ENCODE measurements at regions not wholly inside any gene's neighbourhood (a gene's known extent, or its start where the extent isn't known, plus 50 kb on each side); places are given as distances from the start of the nearest gene placed in this dataset.

DNA sequence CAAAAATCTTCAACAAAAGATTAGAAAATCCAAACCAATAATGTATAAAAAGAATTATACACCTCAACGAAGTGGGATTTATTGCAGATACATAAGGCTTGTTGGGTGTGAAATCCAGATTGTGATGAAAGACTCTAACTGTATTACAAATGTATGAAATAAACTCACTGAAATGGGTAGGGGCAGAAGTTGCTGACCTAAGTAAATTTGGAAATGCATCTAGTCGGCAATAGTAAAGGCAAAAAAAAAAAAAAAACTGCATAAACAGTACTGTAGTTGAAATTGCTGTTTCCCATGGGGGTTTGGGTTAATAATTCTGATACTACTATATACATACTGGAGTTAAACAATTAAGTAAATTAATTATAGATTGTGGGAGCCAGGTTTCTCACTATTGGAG, 130.7 kb upstream of the MAGEB18 start:
- no peak overlapping the region for H3K56ac ChIP-seq (replicated peaks; ENCODE audit: insufficient read length, low read depth, low read length)

More for the DNA sequence above, 130.7 kb upstream of the MAGEB18 start:
- FAIRE-seq (no peak), DNase-seq (ENCODE audit: low read depth in 1 of 2, low spot score in 2 of 2) (no peak)
- Histone ChIP-seq H3K4me3 (ENCODE audit: extremely low read depth in 1 of 4, insufficient read depth in 2 of 4, low read depth in 3 of 4, low read length in 4 of 4) (no peak overlapping the region), H4K8ac (ENCODE audit: extremely low read depth, insufficient read depth, low read length) (no peak overlapping the region), H4K91ac (replicated peaks; ENCODE audit: insufficient read length, low read length) (no peak overlapping the region), H3K23me2 (ENCODE audit: low read depth, low read length) (no peaks in the 10 kb centered on the region), H3K9me3 (ENCODE audit: insufficient read depth in 2 of 2, low read depth in 1 of 2, low read length in 1 of 2) (no peaks in the 10 kb centered on the region), H3K4ac (replicated peaks; ENCODE audit: insufficient read length, low read depth, low read length) (no peak overlapping the region), H2BK20ac (ENCODE audit: low read length) (no peak overlapping the region), H3K27ac (ENCODE audit: low read depth, low read length) (no peak overlapping the region), H4K20me1 (replicated peaks in 1 of 2; ENCODE audit: control insufficient read depth in 1 of 2, insufficient read depth in 2 of 2, low read length in 2 of 2) (no peaks in the 10 kb centered on the region), H2BK5ac (ENCODE audit: low read depth, low read length) (no peak overlapping the region), H3K14ac (ENCODE audit: insufficient read length) (no peak overlapping the region), H3K4me2 (ENCODE audit: insufficient read depth in 1 of 2, low read depth in 2 of 2, low read length in 2 of 2) (no peak overlapping the region), H3K79me1 (ENCODE audit: low read depth, low read length) (no peaks in the 10 kb centered on the region), H3K18ac (ENCODE audit: extremely low read depth, low read length) (no peak overlapping the region), H4K5ac (ENCODE audit: insufficient read length, low read depth, low read length) (no peak overlapping the region), H2BK120ac (replicated peaks; ENCODE audit: low read depth, low read length) (no peak overlapping the region), H2BK12ac (ENCODE audit: low read depth, low read length) (no peak overlapping the region), H3K4me1 (replicated peaks in 1 of 4; ENCODE audit: control insufficient read depth in 3 of 4, insufficient read depth in 4 of 4, low read length in 3 of 4) (no peaks in the 10 kb centered on the region), H3K79me2 (ENCODE audit: control insufficient read depth in 1 of 2, insufficient read depth in 2 of 2, low read length in 2 of 2) (no peaks in the 10 kb centered on the region), H3K9ac (replicated peaks in 1 of 4; ENCODE audit: extremely low read depth in 1 of 4, low read depth in 3 of 4, low read length in 3 of 4) (no peak overlapping the region), H3K23ac (ENCODE audit: insufficient read length) (no peak overlapping the region), H2AK5ac (ENCODE audit: low read depth, low read length) (no peak overlapping the region), H3K27me3 (replicated peaks in 1 of 4; ENCODE audit: control insufficient read depth in 3 of 4, extremely low read depth in 1 of 4, insufficient read depth in 3 of 4, low read length in 3 of 4) (no peaks in the 10 kb centered on the region), H2BK15ac (ENCODE audit: low read length) (no peak overlapping the region), H3K36me3 (ENCODE audit: control insufficient read depth in 2 of 4, insufficient read depth in 4 of 4, low read length in 3 of 4) (no peaks in the 10 kb centered on the region), H2AFZ (ENCODE audit: low read length) (no peak overlapping the region)
- ChIA-PET POLR2A (ENCODE audit: partially characterized antibody) (no interaction called here), CTCF (ENCODE audit: partially characterized antibody) (no interaction called here)
- 100% methylated on average over 1 of the region's 2 CpGs; no CpG with 5 or more reads in 1 of the 2 experiments for WGBS, 2 experiments (ENCODE audit: extremely low coverage in 1 of 2, insufficient coverage in 1 of 2, insufficient read length in 1 of 2, insufficient replicate concordance in 2 of 2, low coverage in 1 of 2, low lambda C conversion rate in 2 of 2, missing lambda C conversion rate in 1 of 2)
- no peak for TF ChIP-seq TAF1 (IDR thresholded peaks at IDR 0.05; ENCODE audit: low read depth, low read length)
- no peak for TF ChIP-seq CHD1 (IDR thresholded peaks at IDR 0.05; ENCODE audit: low read depth, low read length)
- TF ChIP-seq RNF2 (IDR thresholded peaks at IDR 0.05; ENCODE audit: borderline replicate concordance, low read depth, low read length, missing control alignments, poor library complexity, severe bottlenecking) = no peak
- TF ChIP-seq POLR2A (IDR thresholded peaks at IDR 0.05; ENCODE audit: control extremely low read depth in 1 of 2, low read depth in 2 of 2, low read length in 2 of 2) = no peak
- no peak for TF ChIP-seq CTBP2 (IDR thresholded peaks at IDR 0.05; ENCODE audit: borderline replicate concordance, insufficient read depth, insufficient read length, low read length)
